Activated T-helper 2 cell treated with anti-CD3 and anti-CD28 coated beads, Interferon-gamma antibody, Interleukin-2, Interleukin-4, amounts not matched to agents 10 μg/mL and 5 μg/mL and 100 μg/mL, durations not matched to agents 14 hours and 24 hours and 36 hours (primary cell): ENCODE measurements at regions not wholly inside any gene's neighbourhood (a gene's known extent, or its start where the extent isn't known, plus 50 kb on each side); places are given as distances from the start of the nearest gene placed in this dataset.

ENCODE experiments used
- DNase-seq: peaks from one replicate; pipeline ENCODE4 v3.0.0; 2021; ENCODE audit warnings: low spot score
- H3K27ac Mint-ChIP-seq: one replicate; pipeline ENCODE4 v1.8.0; 2021; ENCODE audit warnings: mixed read lengths
- H3K27me3 Mint-ChIP-seq: one replicate; pipeline ENCODE4 v1.8.0; 2021; ENCODE audit warnings: low read depth, mixed read lengths
- H3K36me3 Mint-ChIP-seq: one replicate; pipeline ENCODE4 v1.8.0; 2021; ENCODE audit warnings: low read depth, mixed read lengths
- H3K4me1 Mint-ChIP-seq: one replicate; pipeline ENCODE4 v1.8.0; 2021; ENCODE audit warnings: low read depth, mixed read lengths
- H3K4me3 Mint-ChIP-seq: one replicate; pipeline ENCODE4 v1.8.0; 2021; ENCODE audit warnings: low read depth, mild to moderate bottlenecking, moderate library complexity, mixed read lengths
- H3K9me3 Mint-ChIP-seq: one replicate; pipeline ENCODE4 v1.8.0; 2021; ENCODE audit warnings: mixed read lengths
- intact Hi-C: fragments of 100-400 bp; cut with micrococcal nuclease; formaldehyde crosslinking; loops from one replicate; pipeline ENCODE4 v1.15.1; 2023

GRCh38 chr10:33095867-33096815 is 138.1 kb upstream of the ITGB1 start:
- DNase-seq: no peak
- intact Hi-C loops: no loop called here
- Mint-ChIP-seq H3K27me3 (no peaks in the 10 kb centered on the region), H3K36me3 (peaks cover 14% of the 10 kb centered on the region), H3K4me1 (peaks cover 24% of the 10 kb centered on the region), H3K9me3 (peaks cover 38% of the 10 kb centered on the region), H3K27ac (no peak overlapping the region), H3K4me3 (no peak overlapping the region)

GRCh38 chr10:33094263-33095051 is 136.4 kb upstream of the ITGB1 start:
- DNase-seq: no peak
- no peak overlapping the region for H3K27ac Mint-ChIP-seq
- H3K36me3 Mint-ChIP-seq: peaks cover 18% of the 10 kb centered on the region

GRCh38 chr10:33093362-33093761 is 135.3 kb upstream of the ITGB1 start:
- Mint-ChIP-seq H3K9me3 (peaks cover 55% of the 10 kb centered on the region), H3K36me3 (peaks cover 18% of the 10 kb centered on the region), H3K27me3 (no peaks in the 10 kb centered on the region), H3K4me1 (peaks cover 6% of the 10 kb centered on the region), H3K4me3 (no peak overlapping the region), H3K27ac (no peak overlapping the region)
- no peak for DNase-seq
- intact Hi-C loops: no loop called here

More at GRCh38 chr10:33094263-33095051, 136.4 kb upstream of the ITGB1 start:
- Mint-ChIP-seq H3K27me3 (no peaks in the 10 kb centered on the region), H3K4me1 (peaks cover 14% of the 10 kb centered on the region), H3K9me3 (peaks cover 50% of the 10 kb centered on the region), H3K4me3 (no peak overlapping the region)
- intact Hi-C loops: no loop called here

GRCh38 chr10:33092596-33092995 is 134.6 kb upstream of the ITGB1 start:
- peaks cover 59% of the 10 kb centered on the region for H3K9me3 Mint-ChIP-seq

GRCh38 chr10:33091201-33091600 is 133.2 kb upstream of the ITGB1 start:
- intact Hi-C loops: no loop called here
- H3K27me3 Mint-ChIP-seq: no peaks in the 10 kb centered on the region
- H3K27ac Mint-ChIP-seq: no peak overlapping the region
- no peak for DNase-seq
- peaks cover 46% of the 10 kb centered on the region for H3K9me3 Mint-ChIP-seq
- H3K4me1 Mint-ChIP-seq: peaks cover 14% of the 10 kb centered on the region
- H3K36me3 Mint-ChIP-seq: peaks cover 16% of the 10 kb centered on the region
- no peak overlapping the region for H3K4me3 Mint-ChIP-seq

More at GRCh38 chr10:33092596-33092995, 134.6 kb upstream of the ITGB1 start:
- Mint-ChIP-seq H3K36me3 (peaks cover 21% of the 10 kb centered on the region), H3K4me1 (peaks cover 9% of the 10 kb centered on the region), H3K4me3 (no peak overlapping the region), H3K27ac (no peak overlapping the region), H3K27me3 (no peaks in the 10 kb centered on the region)
- intact Hi-C loops: no loop called here
- no peak for DNase-seq

- no peaks in the 10 kb centered on the region for H3K27me3 Mint-ChIP-seq
These were observed 131.0 kb upstream of the ITGB1 start for GRCh38 chr10:33088990-33089389.

GRCh38 chr10:33087922-33088321 is 129.9 kb upstream of the ITGB1 start:
- no peak overlapping the region for H3K27ac Mint-ChIP-seq
- H3K27me3 Mint-ChIP-seq: no peaks in the 10 kb centered on the region
- H3K4me3 Mint-ChIP-seq: no peak overlapping the region
- peaks cover 8% of the 10 kb centered on the region for H3K36me3 Mint-ChIP-seq
- intact Hi-C loops: no loop called here
- H3K4me1 Mint-ChIP-seq: peaks cover 12% of the 10 kb centered on the region
- DNase-seq: no peak
- H3K9me3 Mint-ChIP-seq: peaks cover 30% of the 10 kb centered on the region

More at GRCh38 chr10:33088990-33089389, 131.0 kb upstream of the ITGB1 start:
- Mint-ChIP-seq H3K27ac (no peak overlapping the region), H3K4me3 (no peak overlapping the region), H3K36me3 (peaks cover 11% of the 10 kb centered on the region), H3K9me3 (peaks cover 38% of the 10 kb centered on the region), H3K4me1 (peaks cover 15% of the 10 kb centered on the region)
- intact Hi-C loops: no loop called here
- no peak for DNase-seq

- intact Hi-C loops: no loop called here
- peaks cover 12% of the 10 kb centered on the region for H3K4me1 Mint-ChIP-seq
- peaks cover 8% of the 10 kb centered on the region for H3K36me3 Mint-ChIP-seq
- DNase-seq: no peak
- no peak overlapping the region for H3K27ac Mint-ChIP-seq
- no peaks in the 10 kb centered on the region for H3K27me3 Mint-ChIP-seq
- no peak overlapping the region for H3K4me3 Mint-ChIP-seq
- H3K9me3 Mint-ChIP-seq: peaks cover 26% of the 10 kb centered on the region
These were observed 129.1 kb upstream of the ITGB1 start for GRCh38 chr10:33087152-33087551.

GRCh38 chr10:33086100-33086499 is 128.1 kb upstream of the ITGB1 start:
- H3K4me3 Mint-ChIP-seq: no peak overlapping the region
- peaks cover 26% of the 10 kb centered on the region for H3K9me3 Mint-ChIP-seq
- no peak overlapping the region for H3K27ac Mint-ChIP-seq
- no peak for DNase-seq
- H3K36me3 Mint-ChIP-seq: peaks cover 8% of the 10 kb centered on the region
- intact Hi-C loops: no loop called here
- no peaks in the 10 kb centered on the region for H3K27me3 Mint-ChIP-seq
- peaks cover 12% of the 10 kb centered on the region for H3K4me1 Mint-ChIP-seq

- Mint-ChIP-seq H3K36me3 (peaks cover 8% of the 10 kb centered on the region), H3K4me3 (no peak overlapping the region), H3K9me3 (peaks cover 23% of the 10 kb centered on the region), H3K4me1 (peaks cover 12% of the 10 kb centered on the region), H3K27ac (no peak overlapping the region), H3K27me3 (no peaks in the 10 kb centered on the region)
- DNase-seq: no peak
- intact Hi-C loops: no loop called here
These were observed 127.3 kb upstream of the ITGB1 start for GRCh38 chr10:33085313-33085833.

- no peak overlapping the region for H3K4me3 Mint-ChIP-seq
These were observed 126.4 kb upstream of the ITGB1 start for GRCh38 chr10:33084453-33084852.

GRCh38 chr10:33082373-33082895 is 124.4 kb upstream of the ITGB1 start:
- Mint-ChIP-seq H3K9me3 (peaks cover 4% of the 10 kb centered on the region), H3K27ac (no peak overlapping the region), H3K4me1 (peaks cover 7% of the 10 kb centered on the region), H3K27me3 (no peaks in the 10 kb centered on the region), H3K4me3 (no peak overlapping the region), H3K36me3 (no peaks in the 10 kb centered on the region)
- DNase-seq: no peak
- intact Hi-C loops: no loop called here

More at GRCh38 chr10:33084453-33084852, 126.4 kb upstream of the ITGB1 start:
- H3K9me3 Mint-ChIP-seq: peaks cover 14% of the 10 kb centered on the region
- H3K27ac Mint-ChIP-seq: no peak overlapping the region
- peaks cover 12% of the 10 kb centered on the region for H3K4me1 Mint-ChIP-seq
- intact Hi-C loops: no loop called here
- no peaks in the 10 kb centered on the region for H3K27me3 Mint-ChIP-seq
- H3K36me3 Mint-ChIP-seq: peaks cover 4% of the 10 kb centered on the region
- no peak for DNase-seq
